CD4-positive, alpha-beta T cell treated with Interleukin-17A for 1 hour (primary cell): ENCODE measurements at regions not wholly inside any gene's neighbourhood (a gene's known extent, or its start where the extent isn't known, plus 50 kb on each side); places are given as distances from the start of the nearest gene placed in this dataset.

Experiments used
- DNase-seq: peaks from one replicate; pipeline ENCODE4 v3.0.0-alpha.2; 2020

DNA sequence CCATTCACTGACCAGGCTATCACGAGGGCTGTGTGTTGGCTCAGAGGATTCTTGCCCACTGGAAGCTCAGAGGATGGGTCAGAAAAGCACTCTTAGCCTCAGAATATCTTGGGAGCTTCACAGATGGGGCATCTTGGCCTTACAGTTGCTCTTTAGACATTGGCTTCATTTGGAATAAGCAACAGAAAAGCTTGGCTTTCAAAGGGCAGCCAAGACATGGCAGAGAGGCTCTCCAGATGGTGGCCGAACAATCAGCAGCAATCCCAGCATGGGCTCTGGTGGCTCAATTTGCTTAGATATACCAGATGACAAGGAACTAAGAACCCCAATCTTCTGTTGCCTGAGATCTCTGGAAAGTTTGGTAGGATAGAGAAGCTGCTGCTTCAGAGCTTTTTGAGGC is 446.2 kb downstream of the ADRA2A start:
- DNase-seq = no peak

DNA sequence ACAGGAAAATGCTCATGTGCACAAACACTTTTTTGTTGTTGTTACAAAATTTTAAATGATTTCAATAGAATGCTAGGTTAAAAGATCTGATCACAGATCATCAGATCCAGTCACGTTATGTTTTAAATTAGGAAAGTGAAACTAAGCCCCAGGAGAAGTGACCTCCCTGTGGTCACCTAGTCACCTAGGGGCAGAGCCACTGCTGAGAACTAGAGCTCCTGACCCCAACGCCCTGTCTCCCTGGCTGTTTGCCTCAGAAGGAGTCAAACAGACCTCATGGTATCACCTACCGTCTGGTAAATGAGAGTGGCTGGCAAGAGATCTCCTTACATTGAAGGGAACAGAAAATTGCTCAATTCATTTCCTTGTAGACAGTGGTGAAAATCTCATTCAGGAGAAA is 447.3 kb downstream of the ADRA2A start:
- no peak for DNase-seq

DNA sequence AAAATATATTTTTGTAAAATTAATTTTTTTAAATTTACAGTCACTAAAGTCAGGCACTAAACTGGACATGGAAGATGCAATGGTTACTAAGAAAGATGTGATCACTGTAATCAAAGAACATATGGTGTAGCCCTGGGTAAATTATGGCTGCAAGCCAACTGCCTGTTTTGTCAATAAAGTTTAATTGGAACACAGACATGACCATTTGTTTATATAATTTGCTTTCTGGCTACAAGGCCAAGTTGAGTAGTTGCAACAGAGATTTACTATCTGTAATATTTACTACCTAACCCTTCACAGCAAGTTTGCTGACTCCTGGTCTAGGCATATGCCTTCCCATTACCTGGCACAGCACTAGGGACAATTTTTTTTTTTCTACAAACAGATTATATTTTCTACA is 448.9 kb downstream of the ADRA2A start:
- DNase-seq = no peak

DNA sequence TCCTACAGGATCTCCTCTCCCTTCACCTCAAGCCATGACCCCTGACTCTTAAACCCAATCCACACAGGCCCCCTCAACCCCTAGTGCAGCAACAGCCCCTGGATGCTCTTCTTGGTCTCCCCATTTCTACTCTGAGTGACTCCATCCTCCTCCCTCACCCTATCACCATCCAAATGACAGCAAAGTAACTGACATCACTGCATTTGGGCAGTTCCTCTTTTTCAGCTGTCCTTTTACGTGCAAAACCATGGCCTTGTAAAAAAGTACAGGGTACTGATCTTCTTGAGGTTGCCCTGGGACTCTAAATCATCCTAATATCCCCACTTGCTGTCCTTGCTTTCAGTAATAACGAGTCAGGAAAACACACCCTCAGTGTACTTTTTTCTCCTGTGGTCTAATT is 454.9 kb downstream of the ADRA2A start:
- no peak for DNase-seq

DNA sequence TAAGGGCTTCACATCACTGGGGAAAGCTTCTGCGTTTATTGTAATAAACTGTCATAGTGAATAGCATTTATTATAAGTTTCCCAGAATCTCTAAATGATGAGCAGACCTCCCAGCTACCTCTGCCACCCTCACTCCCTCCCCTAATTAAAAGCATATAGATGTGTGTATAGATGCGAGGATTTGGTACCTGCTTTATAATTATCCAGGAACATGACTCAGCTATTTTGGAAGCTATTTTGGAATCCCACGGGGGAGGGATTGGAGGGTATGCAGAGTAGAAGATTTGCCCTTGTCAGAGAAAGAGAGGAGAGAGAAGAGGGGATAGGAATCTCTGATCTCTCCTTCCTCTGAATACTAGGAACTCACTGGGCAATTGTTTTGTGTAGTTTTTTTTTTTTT is 455.3 kb downstream of the ADRA2A start:
- no peak for DNase-seq

DNA sequence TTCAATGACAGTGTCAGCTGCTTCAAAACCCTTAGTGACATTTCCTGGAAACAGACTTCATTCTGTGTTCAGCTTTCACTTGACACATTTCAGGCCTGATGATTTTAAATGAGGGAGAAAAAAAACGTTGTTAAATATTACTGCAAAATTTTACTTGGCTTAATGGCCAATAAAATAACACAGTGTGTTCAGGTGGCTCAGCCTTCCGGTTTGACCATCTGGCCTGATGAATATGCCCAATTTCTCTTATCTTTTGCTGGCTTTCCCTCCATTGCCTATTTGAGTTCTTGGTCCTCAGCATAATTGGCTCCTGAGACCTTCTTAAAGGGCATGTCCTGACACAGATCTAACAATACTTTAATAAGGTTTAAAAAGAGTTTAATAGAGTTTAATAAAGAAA is 462.4 kb downstream of the ADRA2A start:
- DNase-seq = no peak

DNA sequence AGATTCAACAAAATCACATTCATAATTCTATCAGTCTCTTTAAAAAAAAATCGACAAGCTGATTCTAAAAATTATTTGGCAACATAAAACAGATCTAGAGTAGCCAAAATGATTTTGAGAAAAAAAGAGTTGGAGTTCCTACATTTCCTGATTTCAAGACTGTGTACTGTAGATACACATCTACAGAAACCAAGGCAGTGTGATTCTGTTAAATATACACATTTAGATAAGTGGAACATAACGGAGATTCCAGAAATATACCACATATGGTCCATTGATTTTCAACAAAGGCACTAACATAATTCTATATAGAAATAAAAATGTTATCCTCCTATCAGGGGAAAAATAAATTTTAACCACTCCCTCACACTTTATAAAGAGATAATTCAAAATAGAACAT is 467.0 kb downstream of the ADRA2A start:
- no peak for DNase-seq

DNA sequence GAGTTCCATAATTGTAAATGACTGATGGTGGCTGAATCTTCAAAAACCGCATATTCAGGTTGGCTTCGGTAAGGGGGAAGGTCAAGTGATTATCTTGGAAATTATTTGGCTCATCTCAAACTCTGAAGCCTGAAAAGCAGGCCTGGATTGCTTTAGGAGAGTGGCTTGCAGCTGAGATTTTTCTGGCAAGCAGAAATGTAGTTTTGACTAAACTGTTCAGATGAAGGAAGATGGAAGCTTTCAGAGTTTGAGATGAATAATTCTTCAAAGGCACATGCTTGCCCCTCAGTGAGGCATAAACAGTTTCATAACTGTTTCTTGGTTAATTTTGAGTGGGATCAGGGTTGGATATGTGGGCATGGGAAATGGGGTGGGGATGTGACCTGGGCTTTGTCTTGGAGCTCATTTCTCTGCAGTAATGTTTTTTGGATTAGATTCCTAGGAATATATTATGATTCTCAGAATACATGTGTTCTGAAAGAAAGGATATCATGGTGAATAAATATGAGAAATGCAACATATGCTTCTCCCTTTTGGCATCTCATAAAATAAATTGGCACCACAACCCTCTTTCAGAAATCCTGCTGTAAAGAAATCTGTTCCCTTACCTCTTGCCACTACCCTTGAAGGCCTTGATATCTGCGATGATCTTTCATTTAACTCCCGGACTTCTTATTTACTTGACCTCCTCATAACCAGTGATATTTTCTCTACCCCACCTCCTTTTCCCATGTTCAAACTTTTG is 469.2 kb downstream of the ADRA2A start:
- no peak for DNase-seq

DNA sequence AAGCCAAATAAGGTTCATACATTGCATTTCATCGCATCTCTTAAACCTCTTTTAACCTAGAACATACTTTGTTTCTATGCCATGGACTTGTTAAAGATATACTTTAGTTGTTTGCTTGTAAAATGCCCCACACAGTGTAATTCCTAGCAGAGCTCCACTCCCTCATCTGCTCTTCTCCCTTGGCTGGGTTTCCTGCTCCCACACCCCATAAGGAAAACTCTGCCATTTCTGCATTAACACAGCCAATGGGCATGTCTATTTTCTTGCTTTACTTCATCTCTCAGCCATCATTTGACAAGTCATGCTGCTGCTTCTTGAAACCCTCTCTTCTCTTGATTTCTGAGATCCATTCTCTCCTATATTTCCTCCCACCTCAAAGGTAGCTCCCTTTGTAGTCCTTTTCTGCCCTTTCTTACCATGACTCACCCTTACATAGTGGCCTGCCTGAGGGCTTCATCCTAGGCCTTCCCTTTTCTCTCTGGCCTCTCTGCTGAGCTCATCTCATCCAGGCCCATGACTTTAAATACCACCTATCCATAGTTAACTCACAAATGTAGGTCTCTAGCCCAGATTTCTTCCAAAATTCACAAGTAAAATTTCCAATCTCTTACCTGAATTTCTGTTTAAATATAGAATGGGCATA is 471.4 kb downstream of the ADRA2A start:
- no peak for DNase-seq

DNA sequence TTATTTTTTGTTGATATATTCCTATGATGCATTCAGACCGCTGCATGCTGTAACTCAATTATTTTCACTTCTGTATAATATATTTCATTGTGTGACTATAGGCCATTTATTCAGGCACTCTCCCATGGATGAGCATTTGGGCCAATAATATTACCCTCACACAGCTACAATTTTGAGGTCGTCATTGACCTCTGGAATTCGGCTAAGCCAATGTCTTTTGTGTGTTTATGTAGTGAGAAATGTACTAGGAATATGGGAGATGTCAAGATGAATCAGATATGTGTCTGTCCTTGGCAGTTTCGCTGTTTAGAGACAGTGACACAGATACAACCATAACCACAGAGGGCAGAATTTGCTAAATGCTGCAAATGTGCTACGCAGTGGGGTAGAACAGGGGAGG is 474.2 kb downstream of the ADRA2A start:
- DNase-seq = no peak

DNA sequence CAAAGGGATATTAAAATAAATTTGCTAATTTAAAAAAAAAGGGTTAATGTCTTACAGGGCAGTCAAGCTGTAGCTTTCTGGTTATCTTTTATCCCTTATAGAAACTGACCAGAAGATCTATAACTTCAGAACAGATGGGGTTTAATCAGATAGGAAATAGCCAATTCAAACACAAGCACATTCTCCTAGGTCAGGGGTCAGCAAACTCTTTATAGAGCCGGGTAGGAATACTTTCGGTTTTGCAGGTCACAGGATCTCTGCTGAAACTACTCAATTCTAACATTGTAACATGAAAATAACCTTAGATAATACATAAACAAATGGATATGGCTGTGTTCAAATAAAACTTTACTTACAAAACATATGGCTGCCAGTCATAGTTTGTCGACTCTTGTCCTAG is 479.8 kb downstream of the ADRA2A start:
- DNase-seq = no peak

DNA sequence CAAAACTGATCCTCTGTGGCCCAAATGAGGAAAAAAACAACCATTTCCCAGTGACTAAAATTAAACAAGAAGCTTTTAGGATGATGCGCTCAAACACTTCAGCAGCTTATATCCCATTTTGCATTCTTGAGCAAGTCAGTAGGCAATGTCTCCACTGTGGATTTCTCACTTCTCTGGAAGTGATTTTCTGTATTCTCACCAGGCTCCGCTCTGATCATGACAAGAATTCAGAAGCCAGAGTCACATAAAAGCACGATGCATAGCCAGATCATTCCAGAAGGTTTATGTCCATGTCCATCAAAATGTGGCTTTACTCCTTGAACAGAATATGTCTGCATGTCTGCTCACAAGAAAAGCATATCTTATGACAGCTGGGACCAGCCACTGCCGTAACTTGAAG is 481.4 kb downstream of the ADRA2A start:
- DNase-seq = no peak

DNA sequence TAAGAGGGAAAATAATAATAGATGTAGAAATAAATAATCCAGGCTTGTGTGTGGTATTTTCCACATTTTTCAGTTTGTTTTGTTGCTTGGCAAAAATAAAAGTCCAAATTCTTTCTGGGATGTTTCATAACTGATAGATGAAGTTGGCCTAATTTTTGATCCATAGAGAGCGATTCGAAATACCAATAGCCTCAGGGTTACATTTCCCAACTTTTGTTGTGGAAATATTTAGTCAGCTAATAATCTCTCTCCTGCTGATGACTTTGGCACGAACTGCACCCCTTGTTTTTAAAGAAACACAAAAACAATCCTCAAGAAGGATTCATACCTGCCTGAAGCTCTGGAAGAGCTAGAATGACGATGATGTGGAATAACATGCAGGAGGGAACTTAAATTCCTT is 483.2 kb downstream of the ADRA2A start:
- DNase-seq = no peak

DNA sequence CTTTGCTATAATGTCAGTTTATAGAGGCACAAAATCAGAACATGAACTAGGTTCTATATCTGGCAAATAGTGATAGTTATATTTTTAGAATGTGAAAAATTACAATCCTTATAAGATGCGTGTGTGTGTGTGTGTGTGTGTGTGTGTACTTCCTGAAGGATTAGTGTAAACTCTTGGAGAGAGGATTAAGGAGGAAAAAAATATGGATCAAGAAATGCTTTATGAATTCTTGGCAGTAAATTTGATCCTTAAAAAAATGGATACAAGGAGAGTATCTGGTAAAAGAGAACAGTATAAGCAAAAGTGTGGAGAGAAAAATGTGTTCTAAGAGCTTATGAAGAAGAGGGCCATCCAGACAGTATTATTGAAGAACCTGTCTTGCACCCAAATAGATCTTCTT is 484.3 kb downstream of the ADRA2A start:
- no peak for DNase-seq

DNA sequence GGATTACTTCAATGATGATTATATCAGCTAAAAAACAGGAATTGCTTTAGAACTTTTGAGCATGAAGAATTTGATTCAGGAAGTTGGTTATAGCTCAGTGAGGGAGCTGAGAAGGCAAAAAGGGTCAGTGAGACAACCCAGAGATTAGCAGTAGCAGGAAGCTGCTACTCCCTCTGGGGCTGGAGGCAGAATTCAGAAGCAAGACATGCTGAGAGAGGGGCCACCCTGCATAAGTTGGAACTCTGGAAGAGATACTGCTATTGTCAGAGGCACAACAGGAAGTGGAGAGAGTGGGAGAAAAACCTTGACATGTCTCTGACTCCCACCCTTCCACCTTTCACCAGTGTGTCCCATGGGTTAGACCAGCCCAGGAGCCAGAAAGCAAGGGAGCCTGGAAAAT is 488.7 kb downstream of the ADRA2A start:
- DNase-seq = no peak

DNA sequence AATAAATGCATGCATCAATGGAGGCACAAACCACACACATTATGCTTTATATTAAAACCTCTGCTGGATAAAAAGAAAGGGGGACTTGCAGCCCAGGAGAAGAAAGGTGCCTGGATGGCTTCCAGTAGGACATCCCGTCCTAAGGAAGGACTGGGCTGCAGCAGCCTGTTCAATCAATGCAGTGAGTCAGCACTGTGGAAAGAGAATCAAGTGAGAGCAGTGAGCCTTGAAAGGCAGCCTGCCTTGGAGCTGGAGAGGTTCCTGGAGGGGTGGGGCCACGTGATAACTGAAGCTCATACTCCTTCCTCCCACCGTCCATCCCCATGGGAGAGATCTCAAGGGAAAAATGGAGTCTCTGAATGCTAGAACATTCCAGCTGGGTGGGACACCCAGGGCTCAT is 501.2 kb downstream of the ADRA2A start:
- DNase-seq = no peak

DNA sequence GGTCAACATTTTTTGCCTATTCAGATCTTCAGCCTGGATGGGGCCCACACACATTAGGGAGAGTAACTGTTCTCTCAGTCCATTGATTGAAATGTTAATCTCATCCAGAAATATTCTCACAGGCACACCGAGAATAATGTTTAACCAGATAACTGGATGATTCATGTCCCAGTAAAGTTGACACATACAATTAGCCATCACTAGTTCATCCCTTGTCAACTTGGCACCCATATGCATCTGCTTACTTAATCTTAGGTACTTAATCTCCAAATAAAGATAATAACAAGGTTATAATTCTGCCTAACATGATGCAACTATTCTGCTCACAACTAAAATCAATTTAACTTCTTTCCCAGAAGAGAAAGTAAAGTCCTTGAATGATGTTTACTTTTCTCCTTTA is 502.6 kb downstream of the ADRA2A start:
- DNase-seq = no peak

DNA sequence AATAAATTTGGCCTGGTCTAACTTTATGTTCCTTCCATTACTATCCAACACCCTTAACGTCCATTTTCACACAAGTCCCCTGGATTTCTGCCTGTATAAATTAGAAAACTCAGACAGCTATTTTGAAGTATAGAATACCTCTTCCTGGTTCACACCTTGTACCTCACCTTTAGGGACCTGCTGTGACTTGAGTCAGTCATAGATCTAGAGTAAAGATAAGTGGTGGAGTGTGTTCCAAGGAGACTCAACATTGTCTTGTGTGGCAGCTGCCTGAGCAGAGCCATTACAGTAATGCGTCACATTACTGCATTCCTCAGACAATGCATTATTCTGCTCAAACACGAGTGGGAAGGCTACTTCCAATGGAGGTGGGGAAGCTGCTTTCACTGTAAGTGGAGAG is 513.9 kb downstream of the ADRA2A start:
- DNase-seq = no peak

DNA sequence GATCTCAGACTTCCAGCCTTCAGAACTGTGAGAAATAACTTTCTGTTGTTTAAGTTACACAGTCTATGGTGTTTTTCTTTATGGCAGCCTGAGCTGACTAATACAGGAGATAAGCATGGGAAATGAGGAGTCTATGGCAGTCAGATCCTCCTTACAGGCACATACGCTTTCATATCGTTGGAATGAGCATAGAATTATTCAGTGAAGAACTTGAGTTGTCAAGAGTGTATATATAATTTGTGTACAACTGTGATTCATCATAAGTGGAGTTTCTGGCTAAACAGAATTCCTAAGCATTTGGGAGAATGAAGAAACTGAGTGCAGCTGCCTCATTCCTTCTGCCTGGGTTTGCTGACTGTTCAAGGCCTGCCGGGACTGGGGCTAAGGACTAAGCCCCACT is 516.7 kb downstream of the ADRA2A start:
- DNase-seq = no peak

DNA sequence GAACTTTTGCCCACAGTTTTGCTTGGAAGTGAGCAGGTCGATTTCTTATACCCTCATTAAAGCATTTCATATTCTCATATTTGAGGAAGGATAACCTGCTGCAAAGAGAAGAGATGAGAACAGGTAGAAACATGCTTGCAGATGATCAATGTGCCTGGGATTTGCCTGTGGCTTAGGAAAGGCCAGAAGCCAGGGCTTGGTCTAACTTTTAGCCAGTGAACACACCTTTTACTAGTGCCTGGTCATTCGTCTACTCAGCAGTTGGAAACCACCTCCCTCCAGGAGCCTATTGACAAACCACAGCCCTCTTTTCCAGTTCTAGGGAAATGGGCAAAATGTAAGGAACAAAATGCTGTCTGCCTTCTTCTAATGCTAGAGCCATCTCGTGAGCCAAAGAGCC is 518.3 kb downstream of the ADRA2A start:
- no peak for DNase-seq

DNA sequence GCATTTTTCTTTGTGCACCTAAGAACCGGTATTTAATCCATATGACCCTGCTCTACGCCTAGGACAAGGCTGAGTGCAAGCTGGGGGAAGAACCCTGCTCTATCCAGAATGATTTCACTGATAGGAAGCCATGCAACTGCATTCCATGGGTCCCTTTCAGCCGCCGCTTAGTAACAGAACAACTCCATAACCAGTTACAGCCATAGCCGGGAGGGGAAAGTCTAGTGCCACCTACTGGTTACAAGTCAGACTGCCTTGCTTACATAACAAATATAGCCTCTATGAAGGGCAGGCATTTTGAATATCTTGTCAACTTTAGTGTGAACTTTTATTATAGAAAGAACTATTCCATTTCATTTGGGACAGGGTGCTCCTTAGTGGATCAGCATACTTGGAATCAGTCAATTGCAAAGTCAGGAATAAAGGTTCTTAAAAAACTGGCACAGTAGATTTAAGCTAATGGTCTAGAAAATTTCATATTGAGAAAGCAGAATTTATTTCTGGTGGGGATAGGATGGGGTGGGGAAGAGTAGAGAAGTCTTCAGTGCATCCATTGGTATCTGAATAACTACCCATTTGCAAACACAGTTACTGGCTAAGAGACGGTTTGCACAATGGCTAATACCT is 521.7 kb downstream of the ADRA2A start:
- peak; percentile 52 for DNase-seq

DNA sequence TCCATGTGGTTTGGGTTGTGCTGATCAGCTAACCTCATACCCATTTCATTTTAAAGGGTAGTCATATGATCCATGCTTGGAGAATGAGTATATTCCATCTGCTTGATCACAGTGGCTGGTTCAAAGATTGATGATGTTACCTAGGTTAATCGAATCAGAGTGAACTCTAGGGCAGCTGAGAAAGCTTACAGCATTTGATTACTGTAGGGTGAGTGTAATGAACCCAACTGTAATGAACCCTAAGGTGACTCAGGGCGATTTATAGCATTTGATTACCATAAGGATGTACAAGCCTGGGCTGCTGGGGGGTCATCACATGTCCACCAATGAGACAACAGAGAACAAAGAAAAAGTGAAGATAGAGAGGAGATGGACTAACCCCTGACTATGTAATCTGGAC is 523.1 kb downstream of the ADRA2A start:
- DNase-seq = no peak

DNA sequence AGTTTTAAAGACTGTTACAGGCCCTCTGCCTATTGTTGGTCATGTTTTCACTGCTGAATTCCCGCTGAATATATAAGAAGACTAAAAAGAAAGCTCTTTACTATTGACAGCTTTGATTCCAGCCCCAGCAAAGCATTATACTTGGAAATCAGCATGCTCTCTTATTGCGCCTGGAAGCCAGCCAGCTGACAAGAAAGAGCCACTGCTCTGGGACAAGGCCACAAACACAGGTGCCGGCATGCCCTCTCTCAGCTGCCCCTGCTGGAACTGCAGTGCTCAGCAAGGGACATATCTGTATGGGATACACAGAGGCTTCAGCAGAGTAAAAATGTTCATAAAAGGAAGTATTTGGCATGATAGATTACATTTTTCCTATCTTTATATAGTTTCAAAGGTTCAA is 523.9 kb downstream of the ADRA2A start:
- no peak for DNase-seq

DNA sequence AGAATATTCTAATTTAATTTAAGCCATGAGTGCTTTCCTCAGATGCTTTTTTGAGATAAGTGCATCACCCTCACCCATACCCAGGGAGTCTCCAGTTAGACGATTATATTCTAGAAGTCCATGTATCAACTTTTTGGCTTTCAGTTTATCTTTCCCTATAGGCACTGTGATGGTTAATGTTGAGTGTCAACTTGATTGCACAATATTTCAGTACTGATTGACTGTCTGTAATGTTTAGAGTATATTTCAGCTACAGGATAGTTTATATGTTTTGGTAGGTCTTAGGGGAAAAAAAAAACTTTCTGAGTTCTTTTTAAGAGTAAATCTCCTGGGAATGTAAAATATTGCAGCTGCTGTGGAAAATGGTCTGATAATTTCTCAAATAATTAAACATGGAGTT is 535.4 kb downstream of the ADRA2A start:
- DNase-seq = no peak

DNA sequence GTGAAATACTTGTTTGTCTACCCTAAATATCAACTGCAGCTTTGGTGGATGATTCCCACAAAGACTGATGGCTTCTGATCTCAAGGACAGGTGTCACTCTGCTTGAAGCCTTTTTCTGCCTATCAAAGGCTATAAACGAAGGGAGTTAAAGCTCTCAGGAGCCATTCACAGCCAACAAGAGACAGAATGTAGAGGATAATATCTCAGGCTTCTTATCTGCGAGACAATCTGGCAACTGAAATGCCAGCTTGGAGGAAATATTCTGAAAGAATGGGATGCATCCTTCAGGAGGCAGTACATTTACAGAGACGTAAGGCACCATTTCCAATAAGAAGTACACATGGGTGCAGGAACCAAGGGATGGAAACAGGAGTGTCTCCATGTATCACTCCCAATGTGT is 549.4 kb downstream of the GPAM start:
- no peak for DNase-seq
